UCSD-AML1 (cell line): ENCODE measurements at regions not wholly inside any gene's neighbourhood (a gene's known extent, or its start where the extent isn't known, plus 50 kb on each side); places are given as distances from the start of the nearest gene placed in this dataset.

Experiments used
- DNase-seq: peaks from one replicate; lab custom pipeline; 2025; ENCODE audit not compliant: unreplicated experiment; lab: John Stamatoyannopoulos, UW

DNA sequence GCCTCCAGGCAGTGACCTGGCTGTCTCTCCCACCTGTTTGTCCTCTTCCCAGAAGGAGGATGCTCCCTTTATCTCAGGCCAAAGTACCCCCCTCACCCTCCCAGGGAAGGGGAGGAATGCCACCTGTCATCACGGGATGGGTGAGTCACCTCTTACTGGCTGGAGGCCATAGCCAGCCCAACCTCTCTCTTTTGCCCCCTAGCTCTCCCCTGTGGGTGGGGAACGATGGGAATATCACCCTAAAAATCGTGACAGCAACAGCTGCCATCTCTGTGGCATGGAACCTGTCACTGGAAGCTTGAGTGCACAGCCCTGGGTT lies 137.5 kb upstream of the PTPN1 start:
- no peak for DNase-seq

GRCh38 chr20:50373674-50374286 lies 136.4 kb upstream of the PTPN1 start:
- DNase-seq = no peak

GRCh38 chr20:50374541-50375078 lies 135.6 kb upstream of the PTPN1 start:
- no peak for DNase-seq

- no peak for DNase-seq
Measured at GRCh38 chr20:50376179-50376887, 133.8 kb upstream of the PTPN1 start.

GRCh38 chr20:50376888-50377459 lies 133.2 kb upstream of the PTPN1 start:
- DNase-seq = no peak

DNA sequence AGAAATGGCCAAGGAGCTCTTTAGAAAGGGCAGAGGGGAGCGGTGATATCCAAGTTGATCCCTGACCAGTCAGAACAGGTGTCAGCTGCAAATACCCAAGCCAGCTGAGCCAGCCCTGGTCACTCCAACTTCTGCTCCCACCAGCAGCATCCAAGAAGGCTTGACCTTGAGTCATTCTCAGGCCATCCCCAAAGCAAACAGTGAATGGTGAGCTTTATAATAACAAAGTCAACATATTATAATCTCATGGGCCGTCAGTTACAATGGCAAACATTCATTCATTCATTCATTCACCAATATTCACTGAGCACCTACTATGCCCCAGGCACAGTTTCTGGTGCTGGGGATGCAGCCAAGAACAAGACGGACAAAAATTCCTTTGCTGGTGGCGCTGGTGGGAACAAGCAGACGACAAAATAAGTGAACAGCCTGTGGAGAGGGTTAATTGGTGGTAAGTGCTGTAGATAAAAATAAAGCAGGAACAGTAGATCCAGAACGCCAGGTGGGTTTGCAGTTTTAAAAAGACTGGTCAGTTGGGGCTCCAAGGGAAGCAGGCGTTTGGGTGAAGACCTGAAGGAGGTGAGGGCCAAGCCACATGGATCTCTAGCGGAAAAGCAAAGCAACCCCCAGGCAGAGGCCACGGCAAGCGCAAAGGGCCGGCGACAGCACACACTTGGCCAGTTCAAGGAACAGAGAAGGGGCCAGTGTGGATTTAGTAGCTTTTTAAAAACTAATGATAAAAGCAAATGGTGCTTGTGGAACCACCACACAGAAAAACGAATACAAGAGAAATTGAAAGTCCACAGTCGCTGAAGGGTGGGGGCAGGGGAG lies 131.8 kb upstream of the PTPN1 start:
- DNase-seq = no peak

DNA sequence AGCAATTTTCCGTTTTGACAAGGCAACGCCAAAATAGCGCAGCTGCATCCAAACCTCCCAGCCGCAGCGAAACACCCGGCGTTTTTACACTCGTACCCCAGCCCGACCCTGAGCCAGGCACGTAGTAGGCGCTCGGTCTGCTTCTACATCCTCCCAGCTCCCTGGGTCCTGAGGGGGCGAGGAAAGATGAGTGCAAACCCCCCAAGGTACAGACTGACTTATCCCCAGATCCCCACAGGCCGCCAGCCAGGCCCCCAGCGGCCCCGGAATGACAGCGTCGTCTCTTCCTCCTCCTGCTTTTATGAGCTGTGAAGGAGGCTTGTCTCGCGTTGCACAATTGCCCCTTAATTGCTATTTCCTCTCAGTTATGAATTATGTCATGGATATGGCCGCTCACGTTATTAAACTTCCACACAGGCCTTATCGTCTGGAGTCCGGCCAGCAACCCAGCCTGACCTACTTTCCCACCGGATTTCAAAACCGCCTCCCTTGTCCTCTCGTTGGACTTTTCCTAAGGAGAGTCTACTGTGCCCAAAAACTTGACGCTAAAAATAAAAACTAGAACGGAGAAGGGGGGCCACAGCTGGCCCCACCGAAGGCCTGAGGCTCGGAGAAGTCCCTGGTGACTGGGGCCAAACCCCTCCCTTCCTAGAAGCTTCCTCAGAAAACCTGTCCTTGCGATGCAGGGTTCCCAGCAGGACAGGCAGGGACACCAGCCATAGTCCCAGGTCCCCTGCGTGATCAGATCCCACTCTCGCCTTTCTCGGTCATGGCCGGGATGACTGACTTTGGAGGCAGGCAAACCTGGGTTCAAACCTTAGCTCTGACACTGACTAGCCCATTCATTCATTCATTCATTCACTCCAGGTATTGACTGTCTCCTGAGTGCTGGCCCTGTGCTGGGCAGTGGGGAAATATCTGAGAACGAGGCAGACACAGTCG lies 130.9 kb upstream of the PTPN1 start:
- no peak for DNase-seq

GRCh38 chr20:50379991-50380696 lies 130.0 kb upstream of the PTPN1 start:
- DNase-seq = no peak

- DNase-seq = no peak
Measured at GRCh38 chr20:50380697-50381040, 129.5 kb upstream of the PTPN1 start.

DNA sequence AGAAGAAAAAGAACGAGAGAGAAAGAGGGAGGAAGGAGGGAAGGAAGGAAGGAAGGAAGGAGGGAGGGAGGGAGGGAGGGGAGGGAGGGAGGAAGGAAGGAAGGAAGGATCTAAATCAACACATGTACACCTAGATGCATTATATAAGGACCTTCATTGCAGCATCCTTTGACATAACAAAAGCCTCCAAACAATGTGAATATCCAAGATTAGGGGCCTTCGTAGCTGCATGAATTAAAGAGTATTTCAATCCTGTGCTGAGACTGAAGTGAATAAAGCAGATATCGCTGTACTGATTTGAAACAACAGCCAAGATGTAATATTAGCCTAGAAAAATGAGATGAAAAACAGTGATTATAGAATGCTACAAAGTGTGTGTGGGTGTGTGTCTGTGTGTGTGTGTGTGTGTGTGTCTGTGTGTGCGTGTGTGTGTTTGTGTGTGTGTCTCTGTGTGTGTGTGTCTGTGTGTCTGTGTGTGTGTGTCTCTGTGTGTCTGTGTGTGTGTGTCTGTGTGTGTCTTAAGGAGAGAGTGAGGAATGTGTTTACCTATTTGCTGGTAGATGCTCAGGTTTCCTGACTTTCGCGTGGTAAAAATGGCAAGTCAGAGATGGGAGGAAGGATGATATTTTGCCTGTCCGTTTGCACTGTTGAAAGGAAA lies 129.0 kb upstream of the PTPN1 start:
- DNase-seq = no peak

DNA sequence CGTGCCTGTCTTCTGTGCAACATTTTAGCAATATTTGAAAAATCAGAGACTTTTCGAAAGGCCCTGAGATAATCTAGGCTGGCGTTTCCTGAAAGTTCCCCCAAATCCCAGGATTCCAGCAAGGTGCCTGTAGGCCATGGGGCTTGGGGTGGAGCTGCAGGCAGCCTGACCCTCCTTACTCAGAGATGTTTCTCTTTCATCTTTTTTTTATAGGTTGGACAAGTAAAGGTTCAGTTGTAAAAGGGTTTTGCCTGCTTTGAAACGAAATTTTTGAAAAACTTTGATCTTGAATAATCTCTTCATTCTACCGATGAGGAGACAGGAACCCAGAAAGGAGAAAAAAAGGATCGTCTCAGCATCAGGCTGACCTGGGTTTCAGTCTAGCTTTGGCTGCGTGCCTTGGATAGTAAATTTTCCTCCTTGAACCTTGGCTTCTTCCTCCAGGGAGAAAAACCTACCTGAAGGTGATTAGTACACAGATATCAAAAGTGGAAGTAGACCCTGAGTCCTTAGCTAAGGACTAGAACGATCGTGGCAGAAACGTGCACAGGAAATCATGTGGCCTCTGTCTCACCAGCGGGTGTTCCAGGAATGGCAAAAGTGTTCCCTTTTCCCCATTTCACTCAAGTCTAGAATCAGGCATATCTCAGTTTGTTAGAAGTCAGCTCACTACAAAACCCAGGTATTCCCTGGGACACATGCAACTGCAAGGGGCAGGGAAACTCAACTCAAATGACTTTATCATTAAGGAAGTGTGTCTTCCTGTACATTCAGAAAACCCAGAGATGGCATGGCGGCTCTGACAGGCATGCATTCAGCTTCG lies 128.2 kb upstream of the PTPN1 start:
- peak; percentile 48 for DNase-seq

GRCh38 chr20:50385733-50386640 lies 124.2 kb upstream of the PTPN1 start:
- peak; percentile 72 for DNase-seq

- no peak for DNase-seq
Measured at GRCh38 chr20:50386641-50386960, 123.6 kb upstream of the PTPN1 start.

GRCh38 chr20:50387218-50387995 lies 122.8 kb upstream of the PTPN1 start:
- DNase-seq = no peak

DNA sequence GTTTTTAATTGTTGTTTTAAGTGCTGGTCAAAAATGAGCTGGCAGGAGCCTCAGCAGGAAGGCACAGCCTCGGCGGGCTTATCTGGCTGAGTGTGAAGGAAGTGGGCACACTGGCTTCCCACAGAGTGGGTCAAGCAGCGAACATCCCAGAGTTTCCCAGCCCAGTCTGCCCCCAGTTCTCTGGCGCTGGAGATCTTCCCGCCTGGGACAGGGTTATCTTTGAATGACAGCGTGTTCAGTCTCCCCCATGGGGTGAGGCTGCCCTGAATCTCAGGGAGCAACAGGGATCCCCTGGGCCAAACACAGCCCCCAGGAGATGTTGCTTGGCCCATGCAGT lies 122.2 kb upstream of the PTPN1 start:
- DNase-seq = peak; percentile 45

DNA sequence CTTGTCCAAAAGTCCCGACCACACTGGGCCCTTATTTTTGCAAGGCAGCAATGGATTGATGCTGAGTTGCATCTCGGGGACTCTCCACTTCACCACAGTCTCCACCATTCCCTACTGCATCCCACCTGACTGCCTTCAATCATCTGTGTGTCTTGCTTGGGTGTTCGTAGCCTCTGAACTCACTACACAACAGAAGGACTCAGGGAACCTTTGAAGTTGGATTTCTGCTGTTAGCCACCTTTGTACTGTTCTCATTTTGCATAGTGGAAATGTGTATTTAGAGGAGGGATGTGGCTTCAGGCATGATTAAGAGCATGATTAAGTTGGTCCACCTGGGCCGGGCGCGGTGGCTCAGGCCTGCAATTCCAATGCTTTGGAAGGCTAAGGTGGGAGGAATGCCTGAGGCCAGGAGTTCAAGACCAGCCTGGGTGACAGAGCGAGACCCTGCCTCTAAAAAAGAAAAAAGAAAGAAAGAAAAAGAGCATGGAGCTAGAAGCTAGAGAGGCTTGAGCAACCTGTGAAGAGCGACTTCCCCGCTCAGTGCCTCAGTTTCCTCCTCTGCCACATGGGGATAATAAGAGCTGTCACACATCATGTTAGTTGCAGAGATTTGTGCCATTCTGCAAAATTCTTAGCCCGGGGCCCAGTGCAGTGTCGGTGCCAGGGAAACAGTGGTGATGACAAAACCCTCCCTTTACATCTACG lies 121.3 kb upstream of the PTPN1 start:
- no peak for DNase-seq

DNA sequence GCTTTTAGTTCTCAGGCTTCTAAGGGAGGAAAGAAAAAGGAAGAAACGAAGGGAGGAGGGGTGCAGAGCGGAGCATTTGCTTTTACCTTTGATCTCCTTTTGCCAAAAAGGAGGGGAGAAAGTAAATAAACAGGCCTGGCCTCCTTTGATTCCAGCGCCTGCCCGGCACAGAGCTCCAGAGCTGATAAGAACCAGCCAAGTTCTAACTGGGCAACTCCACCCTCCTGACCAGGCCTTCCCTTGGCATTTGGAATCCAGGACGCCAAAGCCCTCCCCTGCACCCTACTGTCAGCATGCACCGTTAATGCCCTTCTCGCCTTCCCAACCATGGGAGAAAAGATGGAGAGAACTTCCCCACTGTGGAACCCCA lies 120.8 kb upstream of the PTPN1 start:
- DNase-seq = no peak
